Cardiac muscle cell (in vitro differentiated cells and primary cell): ENCODE measurements at regions not wholly inside any gene's neighbourhood (a gene's known extent, or its start where the extent isn't known, plus 50 kb on each side); places are given as distances from the start of the nearest gene placed in this dataset.

Experiments
- DNase-seq, 2 donors: peaks; one replicate each; pipeline versions ENCODE4 v3.0.0 to v3.0.0-alpha.2; 2010 to 2017; ENCODE audit warnings: low read depth in 1 of 2, low spot score in 1 of 2
- H3K27ac ChIP-seq: fragments of 200-600 bp; sonication (generic); 2 replicates; pipeline ENCODE4 v1.5.1; 2016
- H3K27me3 ChIP-seq: fragments of 200-600 bp; sonication (generic); 2 replicates; pipeline ENCODE4 v1.6.0; 2016; ENCODE audit warnings: control low read depth
- H3K36me3 ChIP-seq: fragments of 200-600 bp; sonication (generic); 2 replicates; pipeline ENCODE4 v1.5.1; 2016; ENCODE audit warnings: control low read depth
- H3K4me1 ChIP-seq: fragments of 200-600 bp; sonication (generic); 2 replicates; pipeline ENCODE4 v1.8.1; 2017; ENCODE audit warnings: low read depth, mild to moderate bottlenecking, mixed run types
- H3K4me3 ChIP-seq: fragments of 200-600 bp; sonication (generic); 2 replicates; pipeline ENCODE4 v1.5.1; 2016; ENCODE audit warnings: mild to moderate bottlenecking
- H3K9me3 ChIP-seq: fragments of 200-600 bp; sonication (generic); 2 replicates; pipeline ENCODE4 v1.5.1; 2017; ENCODE audit warnings: low read depth, mild to moderate bottlenecking, control low read depth
- CTCF ChIP-seq: IDR thresholded peaks from 2 replicates; pipeline ENCODE4 v1.5.1; 2012; ENCODE audit warnings: low read depth, mild to moderate bottlenecking, low read length

- TF ChIP-seq CTCF = peak; percentile 88
- Histone ChIP-seq H3K9me3 (no peaks in the 10 kb centered on the region), H3K27ac (no peak overlapping the region), H3K27me3 (no peaks in the 10 kb centered on the region), H3K36me3 (no peaks in the 10 kb centered on the region), H3K4me1 (no peaks in the 10 kb centered on the region), H3K4me3 (no peak overlapping the region)
- DNase-seq = peak; percentile 50 to 87
Observed at GRCh38 chr20:57089699-57090144, 176.7 kb downstream of the BMP7 start.

GRCh38 chr20:57090590-57091560, 175.6 kb downstream of the BMP7 start:
- Histone ChIP-seq H3K36me3 (no peaks in the 10 kb centered on the region), H3K27me3 (no peaks in the 10 kb centered on the region), H3K27ac (no peak overlapping the region), H3K9me3 (no peaks in the 10 kb centered on the region), H3K4me3 (no peak overlapping the region), H3K4me1 (no peaks in the 10 kb centered on the region)
- no peak for DNase-seq
- TF ChIP-seq CTCF = no peak

- no peak overlapping the region for H3K27ac ChIP-seq
- H3K27me3 ChIP-seq = no peaks in the 10 kb centered on the region
- H3K4me3 ChIP-seq = no peak overlapping the region
- no peaks in the 10 kb centered on the region for H3K9me3 ChIP-seq
- H3K4me1 ChIP-seq = no peaks in the 10 kb centered on the region
- no peak for DNase-seq
- H3K36me3 ChIP-seq = no peaks in the 10 kb centered on the region
- TF ChIP-seq CTCF = no peak
Observed at GRCh38 chr20:57091748-57092111, 174.7 kb downstream of the BMP7 start.

- H3K4me3 ChIP-seq = no peak overlapping the region
Observed at GRCh38 chr20:57092112-57092899, 174.1 kb downstream of the BMP7 start.

More at GRCh38 chr20:57092112-57092899, 174.1 kb downstream of the BMP7 start:
- H3K9me3 ChIP-seq = no peaks in the 10 kb centered on the region
- no peak overlapping the region for H3K27ac ChIP-seq
- H3K36me3 ChIP-seq = no peaks in the 10 kb centered on the region
- H3K4me1 ChIP-seq = no peaks in the 10 kb centered on the region
- no peaks in the 10 kb centered on the region for H3K27me3 ChIP-seq
- peak; percentile 57 to 86 for DNase-seq
- TF ChIP-seq CTCF = peak; percentile 72
